Peyer's patch (tissue), 4 donors: ENCODE measurements at regions not wholly inside any gene's neighbourhood (a gene's known extent, or its start where the extent isn't known, plus 50 kb on each side); places are given as distances from the start of the nearest gene placed in this dataset.
"Not testable (repeated sequence)": the region's sequence is repeated elsewhere in the genome, so short reads cannot be mapped to it uniquely, and the experiment has no call there.

Source experiments
- CTCF ChIP-seq, 6 experiments: fragments of 450-650 bp in 4 of 6; fragments of 200-600 bp in 2 of 6; sonication (generic) in 1 of 6; IDR thresholded peaks; one replicate each; pipeline ENCODE4 v1.5.1; 2017 to 2019; ENCODE audit warnings: antibody characterized with exemption in 6 of 6, mild to moderate bottlenecking in 3 of 6, moderate library complexity in 1 of 6
- POLR2A ChIP-seq, 2 donors: fragments of 450-650 bp; IDR thresholded peaks; one replicate each; pipeline ENCODE4 v1.5.1; 2017; ENCODE audit warnings: antibody characterized with exemption in 2 of 2, mild to moderate bottlenecking in 2 of 2, moderate library complexity in 2 of 2

- not testable (repeated sequence) for TF ChIP-seq CTCF, POLR2A (IDR thresholded peaks at IDR 0.05)
Measured at GRCh38 chr6:67947762-67948161, 687.3 kb upstream of the ADGRB3 start.
